ENCODE measurements at regions not wholly inside any gene's neighbourhood (a gene's known extent, or its start where the extent isn't known, plus 50 kb on each side); places are given as distances from the start of the nearest gene placed in this dataset.

DNA sequence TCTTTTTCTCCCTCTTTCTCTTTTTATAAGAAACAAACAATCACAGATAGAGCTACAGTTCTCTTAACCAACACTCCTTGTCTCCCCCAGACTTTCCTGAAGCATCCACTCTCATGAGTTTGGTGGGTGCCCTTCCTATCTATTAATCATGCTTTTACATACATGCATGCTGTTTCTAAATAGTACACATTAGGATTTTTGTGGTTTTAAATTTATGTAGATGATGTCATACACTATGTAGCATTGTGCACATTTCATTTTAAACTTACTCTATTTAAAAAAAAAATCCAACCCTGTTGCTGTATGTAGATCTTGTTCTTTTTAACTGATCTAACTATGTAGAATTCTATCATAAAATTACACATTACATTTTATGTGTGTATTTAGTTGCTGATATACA, 104.3 kb upstream of the MRPS22 start:
- Histone ChIP-seq H3K9me3 (ENCODE audit: control insufficient read depth, low read length) (no peaks in the 10 kb centered on the region), H3K4me1 (ENCODE audit: control insufficient read depth, insufficient read depth, low read length, poor library complexity, severe bottlenecking) (no peaks in the 10 kb centered on the region), H3K36me3 (ENCODE audit: control insufficient read depth, insufficient read depth, low read length) (no peaks in the 10 kb centered on the region), H3K4me3 (ENCODE audit: extremely low read depth, insufficient read depth, low read length, poor library complexity, severe bottlenecking) (no peak overlapping the region), H3K27ac (ENCODE audit: low read depth, low read length, severe bottlenecking) (no peak overlapping the region)

- no peak overlapping the region for H3K4me3 ChIP-seq (ENCODE audit: extremely low read depth, insufficient read depth, low read length, poor library complexity, severe bottlenecking)
- no peaks in the 10 kb centered on the region for H3K4me1 ChIP-seq (ENCODE audit: control insufficient read depth, insufficient read depth, low read length, poor library complexity, severe bottlenecking)
- H3K27ac ChIP-seq (ENCODE audit: low read depth, low read length, severe bottlenecking) = no peak overlapping the region
- 80% methylated on average over 1 of the region's 2 CpGs; no CpG with 5 or more reads in 1 of the 2 experiments for WGBS, 2 experiments (ENCODE audit: insufficient coverage in 2 of 2)
- no peaks in the 10 kb centered on the region for H3K9me3 ChIP-seq (ENCODE audit: control insufficient read depth, low read length)
- no peaks in the 10 kb centered on the region for H3K36me3 ChIP-seq (ENCODE audit: control insufficient read depth, insufficient read depth, low read length)
Measured at GRCh38 chr3:139241783-139242182, 102.0 kb upstream of the MRPS22 start.

DNA sequence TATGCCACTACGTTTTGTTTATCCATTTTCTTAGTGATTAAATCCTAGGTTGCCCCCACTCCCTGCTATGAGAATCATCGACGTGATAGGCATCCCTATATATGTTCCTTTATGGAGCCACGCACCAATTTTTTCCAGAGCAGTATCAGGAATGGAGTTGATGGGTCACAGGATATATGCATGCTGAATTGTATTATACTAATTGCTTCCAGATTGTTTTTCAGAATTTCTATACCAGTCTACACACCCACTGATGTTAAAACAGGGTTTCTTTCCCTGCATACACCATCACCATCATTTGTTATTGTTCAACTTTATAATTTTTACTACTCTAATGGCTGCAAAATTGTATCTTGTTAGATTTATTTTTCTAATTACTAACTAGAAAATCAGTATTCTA, 100.1 kb upstream of the MRPS22 start:
- H3K4me1 ChIP-seq (ENCODE audit: control insufficient read depth, insufficient read depth, low read length, poor library complexity, severe bottlenecking) = no peaks in the 10 kb centered on the region
- H3K27ac ChIP-seq (ENCODE audit: low read depth, low read length, severe bottlenecking) = no peak overlapping the region
- no peaks in the 10 kb centered on the region for H3K36me3 ChIP-seq (ENCODE audit: control insufficient read depth, insufficient read depth, low read length)
- WGBS, 2 experiments (ENCODE audit: insufficient coverage in 2 of 2) = 63 to 78% methylated on average over 1 of the region's 4 CpGs
- no peak overlapping the region for H3K4me3 ChIP-seq (ENCODE audit: extremely low read depth, insufficient read depth, low read length, poor library complexity, severe bottlenecking)
- no peaks in the 10 kb centered on the region for H3K9me3 ChIP-seq (ENCODE audit: control insufficient read depth, low read length)

- H3K36me3 ChIP-seq (ENCODE audit: control insufficient read depth, insufficient read depth, low read length) = no peaks in the 10 kb centered on the region
- no peaks in the 10 kb centered on the region for H3K4me1 ChIP-seq (ENCODE audit: control insufficient read depth, insufficient read depth, low read length, poor library complexity, severe bottlenecking)
- no peaks in the 10 kb centered on the region for H3K9me3 ChIP-seq (ENCODE audit: control insufficient read depth, low read length)
- H3K27ac ChIP-seq (ENCODE audit: low read depth, low read length, severe bottlenecking) = no peak overlapping the region
- no peak overlapping the region for H3K4me3 ChIP-seq (ENCODE audit: extremely low read depth, insufficient read depth, low read length, poor library complexity, severe bottlenecking)
- WGBS, 2 experiments (ENCODE audit: insufficient coverage in 2 of 2) = 75 to 78% methylated on average over 2 of the region's 4 CpGs
Measured at GRCh38 chr3:139248593-139249255, 95.1 kb upstream of the MRPS22 start.

GRCh38 chr3:139251529-139251928, 92.3 kb upstream of the MRPS22 start:
- no peak overlapping the region for H3K4me3 ChIP-seq (ENCODE audit: extremely low read depth, insufficient read depth, low read length, poor library complexity, severe bottlenecking)
- no peak overlapping the region for H3K27ac ChIP-seq (ENCODE audit: low read depth, low read length, severe bottlenecking)
- no peaks in the 10 kb centered on the region for H3K9me3 ChIP-seq (ENCODE audit: control insufficient read depth, low read length)
- H3K4me1 ChIP-seq (ENCODE audit: control insufficient read depth, insufficient read depth, low read length, poor library complexity, severe bottlenecking) = no peaks in the 10 kb centered on the region
- no peaks in the 10 kb centered on the region for H3K36me3 ChIP-seq (ENCODE audit: control insufficient read depth, insufficient read depth, low read length)
- 91 to 98% methylated on average over 3 to 4 of the region's 4 CpGs for WGBS, 2 experiments (ENCODE audit: insufficient coverage in 2 of 2)

DNA sequence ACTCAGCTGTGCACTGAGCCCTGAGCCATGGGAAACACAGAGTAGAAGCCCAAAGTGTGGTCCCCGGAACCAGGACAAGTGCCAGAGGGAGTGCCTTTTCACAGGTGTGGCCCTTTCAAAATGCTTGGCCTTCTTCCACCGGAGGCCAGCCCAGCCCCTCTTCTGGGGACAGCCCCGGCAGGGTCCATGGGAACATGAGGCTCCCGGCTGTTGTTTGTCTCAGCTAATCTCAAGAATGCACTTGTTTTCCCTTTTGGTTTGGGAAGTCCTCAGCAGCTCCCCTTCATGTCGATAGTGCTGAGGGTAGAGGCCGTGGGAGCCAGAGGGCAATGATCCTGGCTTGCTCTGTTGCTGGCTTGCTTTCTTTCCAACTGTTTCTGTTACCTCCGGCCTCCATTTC, 91.1 kb upstream of the MRPS22 start:
- 83 to 87% methylated on average over 6 to 7 of the region's 7 CpGs for WGBS, 2 experiments (ENCODE audit: insufficient coverage in 2 of 2)
- H3K27ac ChIP-seq (ENCODE audit: low read depth, low read length, severe bottlenecking) = no peak overlapping the region
- H3K4me1 ChIP-seq (ENCODE audit: control insufficient read depth, insufficient read depth, low read length, poor library complexity, severe bottlenecking) = no peaks in the 10 kb centered on the region
- no peak overlapping the region for H3K4me3 ChIP-seq (ENCODE audit: extremely low read depth, insufficient read depth, low read length, poor library complexity, severe bottlenecking)
- H3K36me3 ChIP-seq (ENCODE audit: control insufficient read depth, insufficient read depth, low read length) = no peaks in the 10 kb centered on the region
- H3K9me3 ChIP-seq (ENCODE audit: control insufficient read depth, low read length) = no peaks in the 10 kb centered on the region

GRCh38 chr3:139258276-139258675, 85.5 kb upstream of the MRPS22 start:
- Histone ChIP-seq H3K9me3 (ENCODE audit: control insufficient read depth, low read length) (no peaks in the 10 kb centered on the region), H3K27ac (ENCODE audit: low read depth, low read length, severe bottlenecking) (no peak overlapping the region)
- 75 to 85% methylated on average over 3 of the region's 4 CpGs for WGBS, 2 experiments (ENCODE audit: insufficient coverage in 2 of 2)

DNA sequence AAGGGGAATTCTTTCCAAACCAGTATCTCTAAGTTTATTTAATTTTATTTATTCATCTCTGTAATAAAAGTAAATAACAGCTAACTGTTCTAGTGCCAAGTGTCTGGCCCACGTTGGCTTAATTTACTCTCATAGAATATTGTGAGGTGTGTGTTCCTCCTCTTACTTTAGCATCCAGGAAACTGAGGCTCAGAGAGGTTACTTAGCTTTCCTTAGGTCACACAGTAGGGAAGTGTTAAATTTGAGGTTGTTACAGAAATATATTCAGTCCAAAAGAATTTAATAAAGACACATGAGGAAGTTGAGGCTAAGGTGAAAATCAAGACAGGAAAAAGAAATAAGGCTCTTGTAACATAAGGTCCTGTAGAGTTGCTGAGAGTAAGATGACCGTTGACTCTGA, 84.4 kb upstream of the MRPS22 start:
- H3K36me3 ChIP-seq (ENCODE audit: control insufficient read depth, insufficient read depth, low read length) = no peaks in the 10 kb centered on the region
- WGBS, 2 experiments (ENCODE audit: insufficient coverage in 2 of 2) = no CpG with 5 or more reads among the region's 2 CpGs

More at GRCh38 chr3:139258276-139258675, 85.5 kb upstream of the MRPS22 start:
- Histone ChIP-seq H3K4me1 (ENCODE audit: control insufficient read depth, insufficient read depth, low read length, poor library complexity, severe bottlenecking) (no peaks in the 10 kb centered on the region), H3K4me3 (ENCODE audit: extremely low read depth, insufficient read depth, low read length, poor library complexity, severe bottlenecking) (no peak overlapping the region), H3K36me3 (ENCODE audit: control insufficient read depth, insufficient read depth, low read length) (no peaks in the 10 kb centered on the region)

GRCh38 chr3:139260041-139260486, 83.8 kb upstream of the MRPS22 start:
- 70 to 85% methylated on average over 2 of the region's 3 CpGs for WGBS, 2 experiments (ENCODE audit: insufficient coverage in 2 of 2)
- no peak overlapping the region for H3K27ac ChIP-seq (ENCODE audit: low read depth, low read length, severe bottlenecking)
- no peaks in the 10 kb centered on the region for H3K36me3 ChIP-seq (ENCODE audit: control insufficient read depth, insufficient read depth, low read length)
- no peaks in the 10 kb centered on the region for H3K9me3 ChIP-seq (ENCODE audit: control insufficient read depth, low read length)
- H3K4me1 ChIP-seq (ENCODE audit: control insufficient read depth, insufficient read depth, low read length, poor library complexity, severe bottlenecking) = no peaks in the 10 kb centered on the region
- no peak overlapping the region for H3K4me3 ChIP-seq (ENCODE audit: extremely low read depth, insufficient read depth, low read length, poor library complexity, severe bottlenecking)

More for the DNA sequence above, 84.4 kb upstream of the MRPS22 start:
- Histone ChIP-seq H3K4me1 (ENCODE audit: control insufficient read depth, insufficient read depth, low read length, poor library complexity, severe bottlenecking) (no peaks in the 10 kb centered on the region), H3K4me3 (ENCODE audit: extremely low read depth, insufficient read depth, low read length, poor library complexity, severe bottlenecking) (no peak overlapping the region), H3K27ac (ENCODE audit: low read depth, low read length, severe bottlenecking) (no peak overlapping the region), H3K9me3 (ENCODE audit: control insufficient read depth, low read length) (no peaks in the 10 kb centered on the region)

DNA sequence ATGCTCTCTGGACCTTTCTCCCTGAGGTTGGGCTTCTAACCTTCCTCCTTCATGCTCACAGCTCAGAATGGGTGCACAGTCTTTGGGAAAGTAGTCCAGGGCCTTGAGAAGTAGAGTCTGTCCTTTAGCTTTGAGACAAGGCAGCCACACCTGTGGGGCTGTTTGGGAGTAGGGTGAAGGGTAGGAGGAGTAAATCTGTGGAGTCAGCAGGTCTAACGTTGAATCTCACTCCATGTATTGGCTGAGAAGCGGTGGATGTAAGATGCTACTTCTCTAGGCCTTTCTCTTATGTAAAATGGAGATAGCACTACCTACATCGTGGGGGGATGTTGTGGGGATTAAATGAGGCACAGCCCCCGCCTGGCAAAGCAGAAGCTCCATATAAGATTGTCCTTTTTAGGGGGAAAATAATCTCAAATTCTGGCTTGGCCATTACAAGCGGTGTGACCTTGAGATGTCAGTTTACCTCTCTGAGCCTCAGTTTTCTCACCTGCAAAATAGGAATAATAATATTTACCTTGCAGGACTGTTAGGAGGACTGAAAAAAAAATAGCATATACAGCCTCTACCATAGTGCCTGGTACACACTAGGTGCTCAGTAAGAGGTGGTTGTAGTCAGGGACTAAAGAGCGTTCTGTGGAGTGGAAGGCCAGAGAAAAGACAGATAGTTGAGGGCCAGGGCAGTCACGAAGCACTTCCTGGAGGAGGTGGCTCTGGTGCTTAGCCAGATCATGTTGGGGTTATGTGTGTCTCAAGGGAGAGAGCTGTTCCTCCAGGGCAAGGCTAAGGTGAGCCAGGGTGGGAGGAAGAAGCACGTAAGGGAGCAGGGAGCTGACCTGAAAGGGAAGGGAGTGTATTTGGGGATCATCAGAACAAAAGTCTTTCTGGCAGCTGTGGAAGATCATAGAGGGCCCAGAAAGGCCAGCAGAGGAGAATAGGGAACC, 82.8 kb upstream of the MRPS22 start:
- WGBS, 2 experiments (ENCODE audit: insufficient coverage in 2 of 2) = 80 to 82% methylated on average over 6 to 7 of the region's 8 CpGs
- no peaks in the 10 kb centered on the region for H3K4me1 ChIP-seq (ENCODE audit: control insufficient read depth, insufficient read depth, low read length, poor library complexity, severe bottlenecking)
- H3K4me3 ChIP-seq (ENCODE audit: extremely low read depth, insufficient read depth, low read length, poor library complexity, severe bottlenecking) = no peak overlapping the region
- H3K36me3 ChIP-seq (ENCODE audit: control insufficient read depth, insufficient read depth, low read length) = no peaks in the 10 kb centered on the region
- no peak overlapping the region for H3K27ac ChIP-seq (ENCODE audit: low read depth, low read length, severe bottlenecking)
- no peaks in the 10 kb centered on the region for H3K9me3 ChIP-seq (ENCODE audit: control insufficient read depth, low read length)
